Muscle layer of colon (tissue), 2 donors: ENCODE measurements at regions not wholly inside any gene's neighbourhood (a gene's known extent, or its start where the extent isn't known, plus 50 kb on each side); places are given as distances from the start of the nearest gene placed in this dataset.

Source experiments
- H3K27ac ChIP-seq: one replicate; pipeline ENCODE4 v1.7.0; 2013; ENCODE audit warnings: low read depth, mild to moderate bottlenecking, low read length, moderate library complexity
- H3K27me3 ChIP-seq, 2 donors: one replicate each; pipeline ENCODE4 v1.7.0; 2013; ENCODE audit warnings: low read length in 2 of 2, mild to moderate bottlenecking in 2 of 2; ENCODE audit not compliant: insufficient read depth in 2 of 2, control insufficient read depth in 1 of 2
- H3K36me3 ChIP-seq: one replicate; pipeline ENCODE4 v1.7.0; 2013; ENCODE audit warnings: mild to moderate bottlenecking, low read length; ENCODE audit not compliant: insufficient read depth
- H3K4me1 ChIP-seq: one replicate; pipeline ENCODE4 v1.7.0; 2013; ENCODE audit warnings: mild to moderate bottlenecking, low read length; ENCODE audit not compliant: insufficient read depth
- H3K4me3 ChIP-seq, 2 donors: one replicate each; pipeline ENCODE4 v1.7.0; 2013; ENCODE audit warnings: low read length in 2 of 2, low read depth in 1 of 2, mild to moderate bottlenecking in 1 of 2, moderate library complexity in 1 of 2
- H3K9ac ChIP-seq: one replicate; pipeline ENCODE4 v1.7.0; 2013; ENCODE audit warnings: low read length
- H3K9me3 ChIP-seq: one replicate; pipeline ENCODE4 v1.7.0; 2013; ENCODE audit warnings: mild to moderate bottlenecking, low read length
- donor health status: abdominal sarcoma.
- donor health status: Adenocarcinoma of cecum.

GRCh38 chr18:25962919-25963318 is 127.5 kb downstream of the SS18 start:
- Histone ChIP-seq H3K9me3 (no peaks in the 10 kb centered on the region), H3K4me1 (no peaks in the 10 kb centered on the region), H3K4me3 (no peak overlapping the region), H3K27ac (no peak overlapping the region), H3K36me3 (no peaks in the 10 kb centered on the region), H3K9ac (no peak overlapping the region), H3K27me3 (no peaks in the 10 kb centered on the region)

DNA sequence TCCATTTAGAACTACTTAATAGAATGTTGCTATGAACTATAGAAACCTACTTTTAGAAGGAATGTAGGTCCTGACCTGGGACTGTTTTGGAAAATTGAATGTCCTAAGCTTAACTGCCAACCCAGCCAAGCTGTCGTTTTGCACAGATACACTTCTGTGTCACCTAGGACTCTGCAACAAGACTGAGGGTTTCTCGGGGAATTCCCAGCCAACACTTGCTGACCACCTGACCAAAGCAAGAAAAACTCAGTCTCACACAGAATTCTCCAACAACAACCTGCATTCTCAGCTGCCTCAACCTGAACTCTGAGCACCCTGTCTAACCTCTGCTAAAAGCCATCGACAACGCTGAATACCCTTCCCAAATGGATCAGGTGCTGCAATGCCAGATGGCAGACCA is 128.2 kb downstream of the SS18 start:
- Histone ChIP-seq H3K9me3 (no peaks in the 10 kb centered on the region), H3K4me1 (no peaks in the 10 kb centered on the region), H3K27ac (no peak overlapping the region), H3K36me3 (no peaks in the 10 kb centered on the region), H3K27me3 (no peaks in the 10 kb centered on the region), H3K9ac (no peak overlapping the region), H3K4me3 (no peak overlapping the region)

- Histone ChIP-seq H3K4me1 (no peaks in the 10 kb centered on the region), H3K9ac (no peak overlapping the region), H3K36me3 (no peaks in the 10 kb centered on the region), H3K27ac (no peak overlapping the region), H3K27me3 (no peaks in the 10 kb centered on the region), H3K9me3 (no peaks in the 10 kb centered on the region), H3K4me3 (no peak overlapping the region)
Measured at GRCh38 chr18:25957017-25957416, 133.4 kb downstream of the SS18 start.

DNA sequence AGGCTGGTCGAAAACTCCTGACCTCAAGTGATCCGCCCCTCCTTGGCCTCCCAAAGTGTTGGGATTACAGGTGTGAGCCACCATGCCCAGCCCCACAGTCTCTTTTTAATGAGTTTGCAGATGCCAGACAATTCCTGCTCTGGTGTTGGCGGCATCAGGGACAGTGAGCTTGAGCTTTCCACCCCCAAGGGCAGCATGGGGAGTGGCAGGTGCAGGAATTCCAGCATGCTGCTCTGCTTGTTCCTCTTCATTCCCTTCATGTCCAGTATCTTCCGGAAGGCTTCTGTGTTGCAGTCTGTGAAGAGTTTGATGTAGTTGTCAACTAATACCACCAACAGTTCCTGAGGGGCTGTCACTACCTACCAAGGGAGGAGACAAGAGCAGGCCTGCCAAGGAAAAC is 137.3 kb downstream of the SS18 start:
- Histone ChIP-seq H3K9me3 (no peaks in the 10 kb centered on the region), H3K27me3 (no peaks in the 10 kb centered on the region), H3K4me1 (no peaks in the 10 kb centered on the region), H3K4me3 (no peak overlapping the region), H3K9ac (no peak overlapping the region), H3K36me3 (no peaks in the 10 kb centered on the region), H3K27ac (no peak overlapping the region)

GRCh38 chr18:25950321-25950720 is 140.1 kb downstream of the SS18 start:
- Histone ChIP-seq H3K9me3 (no peaks in the 10 kb centered on the region), H3K27ac (no peak overlapping the region), H3K9ac (no peak overlapping the region), H3K27me3 (no peaks in the 10 kb centered on the region), H3K4me1 (no peaks in the 10 kb centered on the region), H3K4me3 (no peak overlapping the region), H3K36me3 (no peaks in the 10 kb centered on the region)

GRCh38 chr18:25946540-25946939 is 143.9 kb downstream of the SS18 start:
- Histone ChIP-seq H3K4me3 (no peak overlapping the region), H3K27ac (no peak overlapping the region), H3K4me1 (no peaks in the 10 kb centered on the region), H3K9ac (no peak overlapping the region), H3K9me3 (no peaks in the 10 kb centered on the region), H3K36me3 (no peaks in the 10 kb centered on the region), H3K27me3 (no peaks in the 10 kb centered on the region)

GRCh38 chr18:25935356-25935755 is 155.1 kb downstream of the SS18 start:
- Histone ChIP-seq H3K4me3 (no peak overlapping the region), H3K9me3 (no peaks in the 10 kb centered on the region), H3K4me1 (no peaks in the 10 kb centered on the region), H3K27me3 (no peaks in the 10 kb centered on the region), H3K27ac (no peak overlapping the region), H3K36me3 (no peaks in the 10 kb centered on the region), H3K9ac (no peak overlapping the region)

GRCh38 chr18:25931126-25931525 is 159.3 kb downstream of the SS18 start:
- Histone ChIP-seq H3K36me3 (no peaks in the 10 kb centered on the region), H3K4me3 (no peak overlapping the region), H3K27me3 (no peaks in the 10 kb centered on the region), H3K4me1 (no peaks in the 10 kb centered on the region), H3K9me3 (no peaks in the 10 kb centered on the region), H3K9ac (no peak overlapping the region), H3K27ac (no peak overlapping the region)

GRCh38 chr18:25929787-25930186 is 160.6 kb downstream of the SS18 start:
- Histone ChIP-seq H3K4me3 (no peak overlapping the region), H3K36me3 (no peaks in the 10 kb centered on the region), H3K9ac (no peak overlapping the region), H3K4me1 (no peaks in the 10 kb centered on the region), H3K27me3 (no peaks in the 10 kb centered on the region), H3K9me3 (no peaks in the 10 kb centered on the region), H3K27ac (no peak overlapping the region)

DNA sequence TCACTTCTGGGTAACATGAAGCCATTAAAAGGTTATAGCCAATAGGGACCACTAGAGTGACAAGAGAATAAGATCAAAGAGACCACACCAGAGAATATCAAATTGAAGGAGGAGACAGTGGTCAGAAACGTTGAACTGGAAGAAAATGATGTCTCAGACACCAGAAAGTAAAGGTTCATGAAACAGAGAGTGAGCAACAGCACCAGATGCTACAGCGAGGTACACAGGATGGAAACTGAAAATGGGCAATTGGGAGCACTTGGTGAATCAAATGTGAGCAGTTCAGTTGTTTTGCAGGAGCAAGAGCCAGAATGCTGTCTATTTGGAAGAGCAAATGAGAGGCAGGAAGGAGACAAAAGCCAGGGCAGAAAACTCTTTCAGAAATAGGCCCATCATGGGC is 162.6 kb downstream of the SS18 start:
- no peak overlapping the region for H3K9ac ChIP-seq
- no peak overlapping the region for H3K4me3 ChIP-seq
- H3K9me3 ChIP-seq, result no peaks in the 10 kb centered on the region
- H3K27me3 ChIP-seq, result no peaks in the 10 kb centered on the region
- H3K27ac ChIP-seq, result no peak overlapping the region
- H3K36me3 ChIP-seq, result no peaks in the 10 kb centered on the region
- H3K4me1 ChIP-seq, result no peaks in the 10 kb centered on the region

GRCh38 chr18:25923193-25923592 is 167.2 kb downstream of the SS18 start:
- H3K9me3 ChIP-seq, result no peaks in the 10 kb centered on the region
- no peaks in the 10 kb centered on the region for H3K36me3 ChIP-seq
- H3K4me3 ChIP-seq, result no peak overlapping the region
- H3K27me3 ChIP-seq, result no peaks in the 10 kb centered on the region
- H3K4me1 ChIP-seq, result no peaks in the 10 kb centered on the region
- no peak overlapping the region for H3K9ac ChIP-seq
- no peak overlapping the region for H3K27ac ChIP-seq

- Histone ChIP-seq H3K27me3 (no peaks in the 10 kb centered on the region), H3K36me3 (no peaks in the 10 kb centered on the region), H3K4me3 (no peak overlapping the region), H3K9me3 (no peaks in the 10 kb centered on the region), H3K27ac (no peak overlapping the region), H3K9ac (no peak overlapping the region), H3K4me1 (no peaks in the 10 kb centered on the region)
Measured at GRCh38 chr18:25921677-25922421, 168.6 kb downstream of the SS18 start.
